Thoracic aorta (tissue), 2 donors: ENCODE measurements at regions not wholly inside any gene's neighbourhood (a gene's known extent, or its start where the extent isn't known, plus 50 kb on each side); places are given as distances from the start of the nearest gene placed in this dataset.
"Not testable (repeated sequence)": the region's sequence is repeated elsewhere in the genome, so short reads cannot be mapped to it uniquely, and the experiment has no call there.

Source experiments
- ATAC-seq: fragments of 150-250 bp; one replicate; pipeline ENCODE4 v1.8.0; 2017; ENCODE audit warnings: low read depth; ENCODE audit not compliant: insufficient number of reproducible peaks, low FRiP score
- DNase-seq: peaks from one replicate; pipeline ENCODE4 v3.0.0-alpha.2; 2020; ENCODE audit warnings: low spot score
- H3K27ac ChIP-seq, 2 donors: fragments of 200-600 bp; sonication (generic); 1 replicate in 1 of 2; 2 replicates in 1 of 2; pipeline ENCODE4 v1.5.1; 2016; ENCODE audit warnings: mild to moderate bottlenecking in 2 of 2, moderate library complexity in 2 of 2
- H3K27me3 ChIP-seq: fragments of 200-600 bp; sonication (generic); replicated peaks from 2 replicates; pipeline ENCODE4 v1.6.0; 2016; ENCODE audit warnings: mild to moderate bottlenecking; ENCODE audit not compliant: insufficient read depth
- H3K36me3 ChIP-seq: fragments of 200-600 bp; sonication (generic); one replicate; pipeline ENCODE4 v1.5.1; 2016
- H3K4me1 ChIP-seq, 2 donors: fragments of 200-600 bp; sonication (generic); 1 replicate in 1 of 2; 2 replicates in 1 of 2; pipeline versions ENCODE4 v1.5.1 to v1.6.0; 2016; ENCODE audit warnings: low read depth in 2 of 2, mild to moderate bottlenecking in 1 of 2; ENCODE audit not compliant: control insufficient read depth in 1 of 2
- H3K4me3 ChIP-seq: fragments of 200-600 bp; sonication (generic); 2 replicates; pipeline ENCODE4 v1.5.1; 2016; ENCODE audit warnings: mild to moderate bottlenecking
- H3K9me3 ChIP-seq: fragments of 200-600 bp; sonication (generic); 2 replicates; pipeline ENCODE4 v1.5.1; 2016
- CTCF ChIP-seq: fragments of 200-600 bp; sonication (generic); IDR thresholded peaks from one replicate; pipeline ENCODE4 v1.5.1; 2019; ENCODE audit warnings: antibody characterized with exemption

GRCh38 chr2:147003081-147003480 is 841.7 kb upstream of the ACVR2A start:
- no peaks in the 10 kb centered on the region for H3K4me1 ChIP-seq
- no peak overlapping the region for H3K27ac ChIP-seq
- H3K4me3 ChIP-seq: no peak overlapping the region
- no peaks in the 10 kb centered on the region for H3K9me3 ChIP-seq
- no peaks in the 10 kb centered on the region for H3K27me3 ChIP-seq
- TF ChIP-seq CTCF: no peak
- H3K36me3 ChIP-seq: no peaks in the 10 kb centered on the region
- ATAC-seq: no peak
- DNase-seq: no peak

- no peaks in the 10 kb centered on the region for H3K36me3 ChIP-seq
- no peak overlapping the region for H3K4me3 ChIP-seq
- TF ChIP-seq CTCF: no peak
- H3K27ac ChIP-seq: no peak overlapping the region
- no peaks in the 10 kb centered on the region for H3K27me3 ChIP-seq
- H3K9me3 ChIP-seq: no peaks in the 10 kb centered on the region
- ATAC-seq (no peak), DNase-seq (no peak)
- H3K4me1 ChIP-seq: no peaks in the 10 kb centered on the region
Measured at GRCh38 chr2:147002256-147002655, 842.6 kb upstream of the ACVR2A start.

GRCh38 chr2:147001061-147001460 is 843.8 kb upstream of the ACVR2A start:
- H3K4me3 ChIP-seq: no peak overlapping the region
- H3K27ac ChIP-seq: no peak overlapping the region
- DNase-seq: no peak
- no peaks in the 10 kb centered on the region for H3K36me3 ChIP-seq
- no peaks in the 10 kb centered on the region for H3K4me1 ChIP-seq
- H3K27me3 ChIP-seq: no peaks in the 10 kb centered on the region
- no peaks in the 10 kb centered on the region for H3K9me3 ChIP-seq
- ATAC-seq: no peak
- no peak for TF ChIP-seq CTCF

GRCh38 chr2:147000151-147000550 is 844.7 kb upstream of the ACVR2A start:
- not testable (repeated sequence) for ATAC-seq, H3K4me1 ChIP-seq, H3K9me3 ChIP-seq, H3K36me3 ChIP-seq, H3K27ac ChIP-seq, DNase-seq, H3K27me3 ChIP-seq, H3K4me3 ChIP-seq

- no peak for ATAC-seq
- Histone ChIP-seq H3K27me3 (no peaks in the 10 kb centered on the region), H3K4me3 (no peak overlapping the region), H3K4me1 (no peaks in the 10 kb centered on the region), H3K9me3 (no peaks in the 10 kb centered on the region), H3K27ac (no peak overlapping the region), H3K36me3 (no peaks in the 10 kb centered on the region)
- DNase-seq: no peak
- TF ChIP-seq CTCF: no peak
Measured at GRCh38 chr2:146997945-146998344, 846.9 kb upstream of the ACVR2A start.

GRCh38 chr2:146997488-146997887 is 847.3 kb upstream of the ACVR2A start:
- Histone ChIP-seq H3K36me3 (no peaks in the 10 kb centered on the region), H3K4me3 (no peak overlapping the region), H3K9me3 (no peaks in the 10 kb centered on the region), H3K27me3 (no peaks in the 10 kb centered on the region), H3K27ac (no peak overlapping the region), H3K4me1 (no peaks in the 10 kb centered on the region)
- DNase-seq (no peak), ATAC-seq (no peak)
- TF ChIP-seq CTCF: no peak
